ENCODE measurements at regions not wholly inside any gene's neighbourhood (a gene's known extent, or its start where the extent isn't known, plus 50 kb on each side); places are given as distances from the start of the nearest gene placed in this dataset.

GRCh38 chr3:124632566-124633140 is 97.6 kb upstream of the UMPS start:
- Histone ChIP-seq H3K36me3 (ENCODE audit: control insufficient read depth, insufficient read depth, low read length) (no peaks in the 10 kb centered on the region), H3K4me3 (ENCODE audit: low read depth, low read length) (no peak overlapping the region), H3K27me3 (ENCODE audit: control insufficient read depth, insufficient read depth, low read length) (no peaks in the 10 kb centered on the region)
- no peak for DNase-seq (ENCODE audit: low read depth)
- TF ChIP-seq CTCF (IDR thresholded peaks at IDR 0.05; ENCODE audit: insufficient read depth, low read length, poor library complexity, severe bottlenecking) = no peak

GRCh38 chr3:124633524-124633923 is 96.7 kb upstream of the UMPS start:
- H3K27me3 ChIP-seq (ENCODE audit: control insufficient read depth, insufficient read depth, low read length) = no peaks in the 10 kb centered on the region
- TF ChIP-seq CTCF (IDR thresholded peaks at IDR 0.05; ENCODE audit: insufficient read depth, low read length, poor library complexity, severe bottlenecking) = no peak

DNA sequence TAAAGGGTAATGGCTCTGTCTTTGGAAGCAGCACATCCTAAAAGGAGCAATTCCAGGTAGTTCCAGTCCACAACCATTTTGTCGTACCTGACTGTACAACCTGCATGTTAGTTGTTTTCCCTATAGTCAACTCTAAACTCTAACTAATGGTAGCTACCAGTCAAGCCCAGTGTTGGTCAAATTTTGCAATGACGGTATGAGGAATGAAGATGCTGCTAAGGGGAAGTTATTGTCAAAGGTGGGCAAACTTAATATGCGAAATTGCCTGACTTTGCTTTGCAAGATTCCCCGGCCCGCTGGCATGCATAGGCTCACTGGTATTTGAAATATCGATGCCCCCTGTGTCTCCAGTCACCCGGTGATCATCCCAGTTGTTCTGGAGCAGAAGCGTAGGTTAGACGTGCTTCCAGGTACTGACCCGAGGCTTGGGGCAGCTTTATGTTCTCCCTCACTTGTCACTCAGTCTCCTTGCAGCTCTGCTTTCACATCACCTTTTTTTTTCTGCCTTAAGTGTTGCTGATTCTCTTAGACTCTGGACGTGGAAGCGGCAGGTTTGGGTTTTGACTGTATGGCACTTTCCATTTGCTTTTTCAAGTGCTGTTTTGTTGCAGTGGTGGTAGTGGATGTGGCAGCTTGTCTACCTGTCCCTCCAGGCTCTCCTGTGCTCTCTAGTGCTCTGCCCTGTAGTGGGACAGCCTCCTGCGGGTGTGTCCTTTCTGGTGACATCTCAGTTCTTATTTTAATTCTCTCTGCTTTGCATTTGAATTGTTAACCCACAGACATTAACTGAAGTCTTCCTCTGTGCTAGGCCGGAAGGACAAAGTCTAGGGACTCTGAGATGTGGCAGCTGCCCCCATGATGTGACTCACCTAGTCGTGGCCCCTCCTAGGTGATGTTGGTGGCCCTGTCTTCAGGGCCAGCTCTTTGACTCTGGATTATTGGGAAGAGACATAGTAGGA is 95.8 kb upstream of the UMPS start:
- Histone ChIP-seq H3K4me3 (ENCODE audit: low read depth, low read length) (no peak overlapping the region), H3K27me3 (ENCODE audit: control insufficient read depth, insufficient read depth, low read length) (no peaks in the 10 kb centered on the region), H3K36me3 (ENCODE audit: control insufficient read depth, insufficient read depth, low read length) (no peaks in the 10 kb centered on the region)
- no peak for TF ChIP-seq CTCF (IDR thresholded peaks at IDR 0.05; ENCODE audit: insufficient read depth, low read length, poor library complexity, severe bottlenecking)
- DNase-seq (ENCODE audit: low read depth) = no peak

More at GRCh38 chr3:124633524-124633923, 96.7 kb upstream of the UMPS start:
- Histone ChIP-seq H3K36me3 (ENCODE audit: control insufficient read depth, insufficient read depth, low read length) (no peaks in the 10 kb centered on the region), H3K4me3 (ENCODE audit: low read depth, low read length) (no peak overlapping the region)
- no peak for DNase-seq (ENCODE audit: low read depth)

- TF ChIP-seq CTCF (IDR thresholded peaks at IDR 0.05; ENCODE audit: insufficient read depth, low read length, poor library complexity, severe bottlenecking) = no peak
- DNase-seq (ENCODE audit: low read depth) = no peak
- no peaks in the 10 kb centered on the region for H3K36me3 ChIP-seq (ENCODE audit: control insufficient read depth, insufficient read depth, low read length)
- H3K4me3 ChIP-seq (ENCODE audit: low read depth, low read length) = no peak overlapping the region
- no peaks in the 10 kb centered on the region for H3K27me3 ChIP-seq (ENCODE audit: control insufficient read depth, insufficient read depth, low read length)
Observed at GRCh38 chr3:124635169-124635539, 95.1 kb upstream of the UMPS start.

- no peak for DNase-seq (ENCODE audit: low read depth)
- TF ChIP-seq CTCF (IDR thresholded peaks at IDR 0.05; ENCODE audit: insufficient read depth, low read length, poor library complexity, severe bottlenecking) = no peak
- H3K4me3 ChIP-seq (ENCODE audit: low read depth, low read length) = no peak overlapping the region
- no peaks in the 10 kb centered on the region for H3K36me3 ChIP-seq (ENCODE audit: control insufficient read depth, insufficient read depth, low read length)
- H3K27me3 ChIP-seq (ENCODE audit: control insufficient read depth, insufficient read depth, low read length) = no peaks in the 10 kb centered on the region
Observed at GRCh38 chr3:124636101-124636862, 94.0 kb upstream of the UMPS start.
